ENCODE measurements at regions not wholly inside any gene's neighbourhood (a gene's known extent, or its start where the extent isn't known, plus 50 kb on each side); places are given as distances from the start of the nearest gene placed in this dataset.

- TF ChIP-seq, protein P1, sequence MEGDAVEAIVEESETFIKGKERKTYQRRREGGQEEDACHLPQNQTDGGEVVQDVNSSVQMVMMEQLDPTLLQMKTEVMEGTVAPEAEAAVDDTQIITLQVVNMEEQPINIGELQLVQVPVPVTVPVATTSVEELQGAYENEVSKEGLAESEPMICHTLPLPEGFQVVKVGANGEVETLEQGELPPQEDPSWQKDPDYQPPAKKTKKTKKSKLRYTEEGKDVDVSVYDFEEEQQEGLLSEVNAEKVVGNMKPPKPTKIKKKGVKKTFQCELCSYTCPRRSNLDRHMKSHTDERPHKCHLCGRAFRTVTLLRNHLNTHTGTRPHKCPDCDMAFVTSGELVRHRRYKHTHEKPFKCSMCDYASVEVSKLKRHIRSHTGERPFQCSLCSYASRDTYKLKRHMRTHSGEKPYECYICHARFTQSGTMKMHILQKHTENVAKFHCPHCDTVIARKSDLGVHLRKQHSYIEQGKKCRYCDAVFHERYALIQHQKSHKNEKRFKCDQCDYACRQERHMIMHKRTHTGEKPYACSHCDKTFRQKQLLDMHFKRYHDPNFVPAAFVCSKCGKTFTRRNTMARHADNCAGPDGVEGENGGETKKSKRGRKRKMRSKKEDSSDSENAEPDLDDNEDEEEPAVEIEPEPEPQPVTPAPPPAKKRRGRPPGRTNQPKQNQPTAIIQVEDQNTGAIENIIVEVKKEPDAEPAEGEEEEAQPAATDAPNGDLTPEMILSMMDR (IDR thresholded peaks at IDR 0.05; ENCODE audit: poor library complexity), result no peak
- no peak for TF ChIP-seq EZH2 (IDR thresholded peaks at IDR 0.05; ENCODE audit: borderline replicate concordance)
Observed at GRCh38 chr1:224500796-224501195, 66.2 kb upstream of the WDR26 start.

Data from hepatocyte (in vitro differentiated cells).